Right lobe of liver (tissue), 4 donors: ENCODE measurements at regions not wholly inside any gene's neighbourhood (a gene's known extent, or its start where the extent isn't known, plus 50 kb on each side); places are given as distances from the start of the nearest gene placed in this dataset.
"Not testable (repeated sequence)": the region's sequence is repeated elsewhere in the genome, so short reads cannot be mapped to it uniquely, and the experiment has no call there.

Experiments used
- POLR2A ChIP-seq: fragments of 450-650 bp; IDR thresholded peaks from one replicate; pipeline ENCODE4 v1.6.1; 2017; ENCODE audit warnings: antibody characterized with exemption, mild to moderate bottlenecking
- TF ChIP-seq, protein P1 (sequence below), 4 donors: fragments of 200-600 bp in 3 of 4; fragments of 450-650 bp in 1 of 4; IDR thresholded peaks; one replicate each; pipeline versions ENCODE4 v1.5.1 to v1.8.0; 2016 to 2022; ENCODE audit warnings: antibody characterized with exemption in 4 of 4, mild to moderate bottlenecking in 2 of 4
- donor health status: DM: no; HTN: no; CAD: no.
- donor health status: DM: no; HTN: no; CAD: no.
- donor health status: DM: no; HTN: yes; CAD: no.

DNA sequence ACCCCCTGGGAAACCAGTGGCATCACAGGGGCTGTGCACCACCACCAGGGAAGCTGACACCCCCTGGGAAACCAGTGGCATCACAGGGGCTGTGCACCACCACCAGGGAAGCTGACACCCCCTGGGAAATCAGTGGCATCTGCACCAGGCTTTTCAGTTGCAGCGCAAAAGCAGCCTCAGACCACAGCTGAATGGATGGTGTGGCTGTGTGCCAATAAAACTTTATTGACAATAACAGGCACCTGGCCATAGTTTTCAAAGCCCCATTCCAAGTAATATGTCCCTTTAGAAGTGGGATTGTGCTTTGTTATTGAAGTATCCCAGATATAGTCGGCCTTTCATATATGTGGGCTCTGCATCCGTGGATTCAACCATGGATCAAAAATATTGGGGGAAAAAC lies 146.3 kb upstream of the HDAC4 start:
- TF ChIP-seq POLR2A = not testable (repeated sequence)
- TF ChIP-seq, protein P1, sequence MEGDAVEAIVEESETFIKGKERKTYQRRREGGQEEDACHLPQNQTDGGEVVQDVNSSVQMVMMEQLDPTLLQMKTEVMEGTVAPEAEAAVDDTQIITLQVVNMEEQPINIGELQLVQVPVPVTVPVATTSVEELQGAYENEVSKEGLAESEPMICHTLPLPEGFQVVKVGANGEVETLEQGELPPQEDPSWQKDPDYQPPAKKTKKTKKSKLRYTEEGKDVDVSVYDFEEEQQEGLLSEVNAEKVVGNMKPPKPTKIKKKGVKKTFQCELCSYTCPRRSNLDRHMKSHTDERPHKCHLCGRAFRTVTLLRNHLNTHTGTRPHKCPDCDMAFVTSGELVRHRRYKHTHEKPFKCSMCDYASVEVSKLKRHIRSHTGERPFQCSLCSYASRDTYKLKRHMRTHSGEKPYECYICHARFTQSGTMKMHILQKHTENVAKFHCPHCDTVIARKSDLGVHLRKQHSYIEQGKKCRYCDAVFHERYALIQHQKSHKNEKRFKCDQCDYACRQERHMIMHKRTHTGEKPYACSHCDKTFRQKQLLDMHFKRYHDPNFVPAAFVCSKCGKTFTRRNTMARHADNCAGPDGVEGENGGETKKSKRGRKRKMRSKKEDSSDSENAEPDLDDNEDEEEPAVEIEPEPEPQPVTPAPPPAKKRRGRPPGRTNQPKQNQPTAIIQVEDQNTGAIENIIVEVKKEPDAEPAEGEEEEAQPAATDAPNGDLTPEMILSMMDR (IDR thresholded peaks at IDR 0.05) = not testable (repeated sequence)
